ENCODE measurements at regions not wholly inside any gene's neighbourhood (a gene's known extent, or its start where the extent isn't known, plus 50 kb on each side); places are given as distances from the start of the nearest gene placed in this dataset.

GRCh38 chr9:135239100-135239768 is 151.8 kb downstream of the OLFM1 start:
- no peak overlapping the region for H3K27ac ChIP-seq (replicated peaks)
- H3K27me3 ChIP-seq (ENCODE audit: insufficient read depth, poor library complexity, severe bottlenecking), result peaks cover 3% of the 10 kb centered on the region
- DNase-seq (ENCODE audit: low read depth in 1 of 2, low spot score in 1 of 2), result no peak
- no peak overlapping the region for H3K4me3 ChIP-seq (replicated peaks; ENCODE audit: insufficient read depth, low read length)
- no peak for TF ChIP-seq GABPA (IDR thresholded peaks at IDR 0.05; ENCODE audit: low read depth)
- no peak for TF ChIP-seq SPI1 (IDR thresholded peaks at IDR 0.05; ENCODE audit: borderline replicate concordance, low read depth)
- TF ChIP-seq POLR2AphosphoS5 (IDR thresholded peaks at IDR 0.05; ENCODE audit: low read depth), result no peak
- no peak for TF ChIP-seq REST (IDR thresholded peaks at IDR 0.05; ENCODE audit: insufficient replicate concordance, low read depth)
- no peak for TF ChIP-seq CTCF (IDR thresholded peaks at IDR 0.05; ENCODE audit: insufficient read depth, low read length)

GRCh38 chr9:135239769-135240141 is 152.3 kb downstream of the OLFM1 start:
- no peak for DNase-seq (ENCODE audit: low read depth in 1 of 2, low spot score in 1 of 2)
- TF ChIP-seq CTCF (IDR thresholded peaks at IDR 0.05; ENCODE audit: insufficient read depth, low read length) (no peak), SPI1 (IDR thresholded peaks at IDR 0.05; ENCODE audit: borderline replicate concordance, low read depth) (no peak), REST (IDR thresholded peaks at IDR 0.05; ENCODE audit: insufficient replicate concordance, low read depth) (no peak), GABPA (IDR thresholded peaks at IDR 0.05; ENCODE audit: low read depth) (no peak), POLR2AphosphoS5 (IDR thresholded peaks at IDR 0.05; ENCODE audit: low read depth) (no peak)
- Histone ChIP-seq H3K4me3 (replicated peaks; ENCODE audit: insufficient read depth, low read length) (no peak overlapping the region), H3K27ac (replicated peaks) (no peak overlapping the region), H3K27me3 (ENCODE audit: insufficient read depth, poor library complexity, severe bottlenecking) (peaks cover 3% of the 10 kb centered on the region)

- Histone ChIP-seq H3K27me3 (ENCODE audit: insufficient read depth, poor library complexity, severe bottlenecking) (peaks cover 3% of the 10 kb centered on the region), H3K4me3 (replicated peaks; ENCODE audit: insufficient read depth, low read length) (no peak overlapping the region), H3K27ac (replicated peaks) (no peak overlapping the region)
- DNase-seq (ENCODE audit: low read depth in 1 of 2, low spot score in 1 of 2), result no peak
- TF ChIP-seq REST (IDR thresholded peaks at IDR 0.05; ENCODE audit: insufficient replicate concordance, low read depth) (no peak), SPI1 (IDR thresholded peaks at IDR 0.05; ENCODE audit: borderline replicate concordance, low read depth) (no peak), CTCF (IDR thresholded peaks at IDR 0.05; ENCODE audit: insufficient read depth, low read length) (no peak), GABPA (IDR thresholded peaks at IDR 0.05; ENCODE audit: low read depth) (no peak), POLR2AphosphoS5 (IDR thresholded peaks at IDR 0.05; ENCODE audit: low read depth) (no peak)
Measured at GRCh38 chr9:135240222-135240621, 152.8 kb downstream of the OLFM1 start.
